Mesendoderm (in vitro differentiated cells): ENCODE measurements at regions not wholly inside any gene's neighbourhood (a gene's known extent, or its start where the extent isn't known, plus 50 kb on each side); places are given as distances from the start of the nearest gene placed in this dataset.

Experiments
- DNase-seq: peaks from one replicate; pipeline ENCODE4 v3.0.0; 2013
- H2AK5ac ChIP-seq: 2 replicates; pipeline ENCODE4 v1.6.1; 2013; ENCODE audit warnings: low read length, inconsistent platforms
- H2BK120ac ChIP-seq: 2 replicates; pipeline ENCODE4 v1.6.1; 2013; ENCODE audit warnings: low read depth, mild to moderate bottlenecking, low read length, moderate library complexity, mixed read lengths
- H2BK15ac ChIP-seq: replicated peaks from 2 replicates; pipeline ENCODE4 v1.6.1; 2013; ENCODE audit warnings: low read depth, mild to moderate bottlenecking, moderate library complexity
- H2BK5ac ChIP-seq: 2 replicates; pipeline ENCODE4 v1.6.1; 2013; ENCODE audit warnings: low read length, inconsistent platforms
- H3K18ac ChIP-seq: 2 replicates; pipeline ENCODE4 v1.6.1; 2013; ENCODE audit warnings: mild to moderate bottlenecking, low read length, mixed read lengths
- H3K23ac ChIP-seq: one replicate; pipeline ENCODE4 v1.6.1; 2013; ENCODE audit warnings: low read length
- H3K27ac ChIP-seq: 2 replicates; pipeline ENCODE4 v1.5.1; 2013; ENCODE audit warnings: low read depth, mild to moderate bottlenecking, inconsistent platforms, low read length, moderate library complexity
- H3K27me3 ChIP-seq: 2 replicates; pipeline ENCODE4 v1.6.1; 2013; ENCODE audit warnings: low read length, control low read depth, mild to moderate bottlenecking, inconsistent platforms; ENCODE audit not compliant: insufficient read depth, poor library complexity
- H3K36me3 ChIP-seq: 2 replicates; pipeline ENCODE4 v1.6.1; 2013; ENCODE audit warnings: low read length, inconsistent platforms; ENCODE audit not compliant: control insufficient read depth, insufficient read depth
- H3K4ac ChIP-seq: one replicate; pipeline ENCODE4 v1.6.1; 2013; ENCODE audit warnings: low read depth, mild to moderate bottlenecking, low read length, moderate library complexity
- H3K4me1 ChIP-seq: 2 replicates; pipeline ENCODE4 v1.6.1; 2013; ENCODE audit warnings: low read depth, low read length, inconsistent platforms; ENCODE audit not compliant: control insufficient read depth
- H3K4me2 ChIP-seq: 2 replicates; pipeline ENCODE4 v1.6.1; 2013; ENCODE audit warnings: low read length
- H3K4me3 ChIP-seq: 2 replicates; pipeline ENCODE4 v1.5.1; 2013; ENCODE audit warnings: mild to moderate bottlenecking, low read length
- H3K56ac ChIP-seq: one replicate; pipeline ENCODE4 v1.6.1; 2013; ENCODE audit warnings: low read length
- H3K79me1 ChIP-seq: 2 replicates; pipeline ENCODE4 v1.6.1; 2013; ENCODE audit warnings: low read length, inconsistent platforms
- H3K79me2 ChIP-seq: 2 replicates; pipeline ENCODE4 v1.6.1; 2013; ENCODE audit warnings: mild to moderate bottlenecking, low read length; ENCODE audit not compliant: control insufficient read depth, insufficient read depth
- H3K9ac ChIP-seq: 2 replicates; pipeline ENCODE4 v1.6.1; 2013; ENCODE audit warnings: low read length, inconsistent platforms
- H4K5ac ChIP-seq: one replicate; pipeline ENCODE4 v1.6.1; 2013; ENCODE audit warnings: low read length
- H4K8ac ChIP-seq: one replicate; pipeline ENCODE4 v1.6.1; 2013; ENCODE audit warnings: low read depth, mild to moderate bottlenecking, control low read depth, low read length, moderate library complexity
- WGBS: extraction: QIAGEN DNeasy Blood & Tissue Kit; methylation state at CpG from one replicate; pipeline ENCODE4 v1.1.7; 2013; ENCODE audit warnings: low lambda C conversion rate, missing lambda C conversion rate; ENCODE audit not compliant: insufficient coverage; ENCODE audit errors: extremely low coverage; 5-methylcytosine and 5-hydroxymethylcytosine counted together

DNA sequence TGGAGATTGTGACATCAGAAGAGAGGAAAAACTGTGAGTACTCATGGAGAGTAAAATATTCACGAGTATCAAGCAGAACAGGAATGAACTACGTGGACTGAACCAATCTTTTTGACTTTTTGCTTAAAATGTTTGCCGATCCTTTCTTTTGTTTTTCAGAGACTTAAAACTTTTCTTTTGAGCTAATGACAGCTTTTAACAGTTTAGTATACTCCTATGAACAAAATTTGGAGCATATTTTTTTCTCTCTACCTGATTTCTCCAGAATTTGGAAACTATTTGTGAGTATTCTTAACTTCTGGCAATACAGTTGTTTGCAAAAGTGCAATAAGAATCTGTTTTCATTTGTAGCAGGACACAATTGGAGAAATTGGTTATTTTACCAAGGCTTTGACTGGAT is 786.3 kb downstream of the SORCS1 start:
- peak; percentile 28 for DNase-seq
- H3K4me1 ChIP-seq, result no peaks in the 10 kb centered on the region
- H4K8ac ChIP-seq, result no peak overlapping the region
- no peak overlapping the region for H3K56ac ChIP-seq
- no CpG with 5 or more reads among the region's 3 CpGs for WGBS
- no peak overlapping the region for H3K4ac ChIP-seq
- no peak overlapping the region for H3K4me2 ChIP-seq
- H2BK5ac ChIP-seq, result no peak overlapping the region
- no peak overlapping the region for H3K4me3 ChIP-seq
- no peak overlapping the region for H2AK5ac ChIP-seq
- no peak overlapping the region for H3K27ac ChIP-seq
- no peak overlapping the region for H3K9ac ChIP-seq
- no peaks in the 10 kb centered on the region for H3K79me1 ChIP-seq
- no peak overlapping the region for H2BK120ac ChIP-seq
- no peak overlapping the region for H3K23ac ChIP-seq
- H4K5ac ChIP-seq, result no peak overlapping the region
- no peaks in the 10 kb centered on the region for H3K79me2 ChIP-seq
- H3K36me3 ChIP-seq, result no peaks in the 10 kb centered on the region
- no peaks in the 10 kb centered on the region for H3K27me3 ChIP-seq
- H2BK15ac ChIP-seq, result no peak overlapping the region
- no peak overlapping the region for H3K18ac ChIP-seq

DNA sequence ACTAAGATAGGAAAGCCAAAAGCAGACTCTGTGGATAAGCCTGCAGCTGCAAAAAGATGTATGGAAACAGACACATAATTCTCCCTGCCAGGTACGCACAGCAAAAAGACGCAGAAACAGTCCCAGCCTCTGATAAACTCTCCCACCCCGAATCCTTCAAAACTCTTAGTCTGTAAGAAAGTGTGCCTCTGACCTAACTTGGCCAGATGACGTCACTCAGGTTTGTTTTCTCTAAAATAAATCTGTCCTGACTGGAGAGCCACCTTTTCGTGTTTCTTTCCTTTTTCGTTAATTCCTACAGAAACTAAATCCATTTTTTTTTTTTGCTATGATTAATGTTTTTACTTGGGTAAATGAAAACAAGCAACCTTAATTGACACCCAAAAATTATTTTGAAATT is 793.8 kb downstream of the SORCS1 start:
- Histone ChIP-seq H2BK5ac (no peak overlapping the region), H2BK120ac (no peak overlapping the region), H3K79me2 (no peaks in the 10 kb centered on the region), H3K27me3 (no peaks in the 10 kb centered on the region), H2AK5ac (no peak overlapping the region), H3K4me3 (no peak overlapping the region), H3K9ac (no peak overlapping the region), H3K79me1 (no peaks in the 10 kb centered on the region), H3K18ac (no peak overlapping the region), H3K23ac (no peak overlapping the region), H2BK15ac (no peak overlapping the region), H3K56ac (no peak overlapping the region), H3K4me2 (no peak overlapping the region), H4K5ac (no peak overlapping the region), H4K8ac (no peak overlapping the region), H3K4me1 (no peaks in the 10 kb centered on the region), H3K36me3 (no peaks in the 10 kb centered on the region), H3K27ac (no peak overlapping the region), H3K4ac (no peak overlapping the region)
- DNase-seq, result no peak
- no CpG with 5 or more reads among the region's 6 CpGs for WGBS

DNA sequence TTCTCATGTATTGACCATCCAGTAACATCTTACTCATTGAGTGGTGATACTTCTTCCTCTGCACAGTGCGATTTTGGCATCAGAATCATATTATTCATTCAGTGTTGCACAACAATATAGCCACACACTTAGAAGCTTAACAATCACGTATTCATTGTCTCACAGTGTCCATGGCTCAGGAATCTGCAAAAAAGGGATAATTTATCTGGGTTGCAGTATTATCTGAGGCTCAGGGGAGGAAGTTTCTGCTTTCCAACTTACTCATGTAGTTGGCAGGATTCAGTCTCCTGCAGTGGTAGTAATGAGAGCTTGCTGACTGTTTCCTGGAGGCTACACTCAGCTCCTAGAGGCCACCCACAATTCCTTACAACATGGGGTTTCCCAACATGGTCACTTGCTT is 803.6 kb downstream of the SORCS1 start:
- Histone ChIP-seq H3K79me2 (no peaks in the 10 kb centered on the region), H4K5ac (no peak overlapping the region), H2AK5ac (no peak overlapping the region), H2BK120ac (no peak overlapping the region), H3K27me3 (no peaks in the 10 kb centered on the region), H3K23ac (no peak overlapping the region), H3K36me3 (no peaks in the 10 kb centered on the region), H3K4me3 (no peak overlapping the region), H3K79me1 (no peaks in the 10 kb centered on the region), H3K18ac (no peak overlapping the region), H3K27ac (no peak overlapping the region), H2BK15ac (no peak overlapping the region), H2BK5ac (no peak overlapping the region), H3K4me2 (no peak overlapping the region), H3K9ac (no peak overlapping the region), H3K4ac (no peak overlapping the region), H3K4me1 (no peaks in the 10 kb centered on the region), H4K8ac (no peak overlapping the region), H3K56ac (no peak overlapping the region)
- DNase-seq, result no peak
- WGBS, result no CpG with 5 or more reads among the region's 2 CpGs

DNA sequence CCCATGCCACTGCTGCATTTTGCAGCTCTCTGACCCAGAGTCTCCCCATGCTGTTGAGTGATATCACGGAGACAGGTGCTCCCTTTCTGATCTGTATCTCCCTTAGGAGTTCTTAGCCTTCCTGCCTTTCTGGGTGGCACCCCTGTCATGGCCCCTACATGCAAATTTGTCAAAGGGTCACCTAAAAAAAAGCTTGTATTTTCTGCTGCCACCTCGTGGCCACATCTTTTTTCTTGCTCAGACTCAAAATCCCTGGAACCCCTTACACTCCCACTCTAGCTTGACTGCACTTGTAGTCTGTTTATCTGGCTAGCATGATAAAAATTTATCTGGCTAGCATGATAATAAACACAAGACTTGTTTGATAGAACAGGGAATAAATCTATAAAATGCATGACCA is 809.1 kb downstream of the SORCS1 start:
- Histone ChIP-seq H3K23ac (no peak overlapping the region), H3K27me3 (no peaks in the 10 kb centered on the region), H2AK5ac (no peak overlapping the region), H2BK15ac (no peak overlapping the region), H3K18ac (no peak overlapping the region), H3K4me1 (no peaks in the 10 kb centered on the region), H3K56ac (no peak overlapping the region), H2BK120ac (no peak overlapping the region), H2BK5ac (no peak overlapping the region), H3K27ac (no peak overlapping the region), H3K79me2 (no peaks in the 10 kb centered on the region), H3K36me3 (no peaks in the 10 kb centered on the region), H3K4me3 (no peak overlapping the region), H3K9ac (no peak overlapping the region), H4K5ac (no peak overlapping the region), H3K4ac (no peak overlapping the region), H3K4me2 (no peak overlapping the region), H4K8ac (no peak overlapping the region), H3K79me1 (no peaks in the 10 kb centered on the region)
- DNase-seq, result peak; percentile 44
- no CpG with 5 or more reads among the region's 2 CpGs for WGBS

DNA sequence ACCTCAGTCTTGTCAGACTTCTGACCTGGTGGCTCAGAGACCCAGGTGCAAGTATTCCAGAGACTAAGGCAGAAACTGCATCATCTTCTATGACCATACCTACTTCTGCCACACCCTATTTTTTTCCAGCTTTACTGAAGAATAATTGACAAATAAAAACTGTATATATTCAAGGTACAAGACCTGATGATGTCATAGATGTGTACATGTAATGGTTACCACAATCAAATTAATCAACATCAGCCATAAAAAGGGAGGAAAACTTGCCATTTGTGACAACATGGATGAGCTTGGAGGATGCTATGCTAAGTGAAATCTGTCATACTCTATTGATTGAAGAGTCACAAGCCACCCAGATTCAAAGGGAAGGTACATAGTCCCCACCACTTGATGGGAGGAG is 815.6 kb downstream of the SORCS1 start:
- no peak overlapping the region for H3K9ac ChIP-seq
- no peaks in the 10 kb centered on the region for H3K79me1 ChIP-seq

DNA sequence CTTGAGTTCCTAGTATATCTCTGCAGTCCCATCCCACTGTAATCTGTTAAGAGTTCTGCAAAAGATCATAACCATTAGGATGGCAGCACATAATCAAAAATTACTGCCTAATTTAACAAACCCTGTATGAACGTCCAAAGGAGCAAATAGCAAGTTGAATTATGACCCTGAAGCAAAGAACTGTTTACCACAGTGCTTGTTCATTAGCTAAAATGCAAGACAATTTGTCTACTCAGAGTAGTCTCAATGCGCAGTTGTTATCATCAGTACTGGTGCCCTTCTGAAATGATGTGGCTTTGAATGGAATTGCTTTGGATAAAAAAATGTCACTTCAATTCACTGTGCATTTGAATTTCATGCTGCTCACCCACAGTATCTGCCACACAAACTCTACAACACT is 817.0 kb downstream of the SORCS1 start:
- WGBS, result no CpG with 5 or more reads among the region's 2 CpGs

More for the DNA sequence above, 815.6 kb downstream of the SORCS1 start:
- Histone ChIP-seq H4K5ac (no peak overlapping the region), H3K79me2 (no peaks in the 10 kb centered on the region), H2BK15ac (no peak overlapping the region), H3K4ac (no peak overlapping the region), H3K27me3 (no peaks in the 10 kb centered on the region), H3K4me3 (no peak overlapping the region), H3K18ac (no peak overlapping the region), H2BK120ac (no peak overlapping the region), H3K36me3 (no peaks in the 10 kb centered on the region), H2BK5ac (no peak overlapping the region), H3K4me1 (no peaks in the 10 kb centered on the region), H2AK5ac (no peak overlapping the region), H3K56ac (no peak overlapping the region), H4K8ac (no peak overlapping the region), H3K23ac (no peak overlapping the region), H3K4me2 (no peak overlapping the region), H3K27ac (no peak overlapping the region)
- no peak for DNase-seq

More for the DNA sequence above, 817.0 kb downstream of the SORCS1 start:
- no peak overlapping the region for H3K56ac ChIP-seq
- H3K23ac ChIP-seq, result no peak overlapping the region
- H2BK15ac ChIP-seq, result no peak overlapping the region
- H3K18ac ChIP-seq, result no peak overlapping the region
- no peaks in the 10 kb centered on the region for H3K4me1 ChIP-seq
- no peak overlapping the region for H4K8ac ChIP-seq
- H3K79me2 ChIP-seq, result no peaks in the 10 kb centered on the region
- H3K4me2 ChIP-seq, result no peak overlapping the region
- no peak overlapping the region for H2BK5ac ChIP-seq
- no peak overlapping the region for H3K27ac ChIP-seq
- H3K36me3 ChIP-seq, result no peaks in the 10 kb centered on the region
- no peaks in the 10 kb centered on the region for H3K27me3 ChIP-seq
- no peak overlapping the region for H2AK5ac ChIP-seq
- no peak overlapping the region for H2BK120ac ChIP-seq
- DNase-seq, result no peak
- no peaks in the 10 kb centered on the region for H3K79me1 ChIP-seq
- H4K5ac ChIP-seq, result no peak overlapping the region
- no peak overlapping the region for H3K4ac ChIP-seq
- no peak overlapping the region for H3K4me3 ChIP-seq
- no peak overlapping the region for H3K9ac ChIP-seq
